ENCODE measurements at regions not wholly inside any gene's neighbourhood (a gene's known extent, or its start where the extent isn't known, plus 50 kb on each side); places are given as distances from the start of the nearest gene placed in this dataset.
A peak's percentile ranks its signal among the peaks of the same experiment; 100 is the strongest.
"Not testable (repeated sequence)": the region's sequence is repeated elsewhere in the genome, so short reads cannot be mapped to it uniquely, and the experiment has no call there.

DNA sequence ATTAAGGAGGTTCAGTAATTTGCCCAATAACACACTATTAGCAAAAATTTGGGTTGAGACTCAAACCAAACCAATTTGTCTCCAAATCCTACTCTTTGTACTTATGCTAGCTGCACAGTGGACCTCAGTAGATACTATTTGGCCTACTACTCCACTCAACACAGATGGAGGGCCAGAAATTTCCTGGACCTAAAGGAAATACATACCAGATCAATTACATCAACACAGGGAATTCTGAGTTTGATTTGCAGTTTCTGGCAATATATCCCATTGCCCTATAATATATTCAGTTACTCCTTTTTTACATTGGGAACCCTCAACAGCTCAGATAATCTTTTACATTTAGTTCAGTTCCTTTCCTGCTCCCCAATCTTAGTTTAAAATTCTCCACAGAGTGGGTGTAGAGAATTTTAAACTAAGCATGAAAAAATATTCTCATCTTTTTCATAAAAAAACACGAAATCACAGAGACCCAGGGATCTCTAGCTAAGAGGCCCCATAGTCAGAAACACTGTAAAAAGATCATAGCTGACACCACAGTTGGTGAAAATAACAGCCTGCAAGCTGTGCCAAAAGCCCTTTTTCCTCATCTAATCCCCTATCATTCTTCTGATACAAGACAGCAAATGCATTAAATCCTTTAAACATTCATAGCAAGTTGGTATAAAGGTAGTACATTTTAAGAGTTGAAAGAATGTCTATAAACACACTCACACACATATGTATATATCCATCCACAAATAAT, 317.7 kb upstream of the ESRRG start:
- peak in 2 of 3 donors; percentile 55 to 71 for DNase-seq

DNA sequence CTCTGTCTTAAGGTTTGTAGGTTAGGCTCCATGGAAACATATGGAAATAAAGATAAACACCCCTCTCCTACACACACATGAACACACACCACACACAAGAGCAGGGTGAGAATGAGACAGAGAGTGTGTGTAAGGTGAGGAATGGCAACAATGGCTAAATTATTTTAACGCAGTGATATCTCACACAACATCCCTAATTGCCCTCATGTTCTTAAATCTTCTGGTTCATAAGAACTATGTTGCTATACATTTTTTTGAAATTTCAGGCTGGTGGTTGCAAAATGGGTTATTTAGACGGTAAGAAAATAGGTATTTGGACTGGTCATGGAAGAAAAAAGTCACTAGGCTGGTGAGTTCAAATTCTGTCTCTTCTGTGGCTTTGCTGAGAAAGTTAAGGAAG, 316.7 kb upstream of the ESRRG start:
- no peak for DNase-seq

DNA sequence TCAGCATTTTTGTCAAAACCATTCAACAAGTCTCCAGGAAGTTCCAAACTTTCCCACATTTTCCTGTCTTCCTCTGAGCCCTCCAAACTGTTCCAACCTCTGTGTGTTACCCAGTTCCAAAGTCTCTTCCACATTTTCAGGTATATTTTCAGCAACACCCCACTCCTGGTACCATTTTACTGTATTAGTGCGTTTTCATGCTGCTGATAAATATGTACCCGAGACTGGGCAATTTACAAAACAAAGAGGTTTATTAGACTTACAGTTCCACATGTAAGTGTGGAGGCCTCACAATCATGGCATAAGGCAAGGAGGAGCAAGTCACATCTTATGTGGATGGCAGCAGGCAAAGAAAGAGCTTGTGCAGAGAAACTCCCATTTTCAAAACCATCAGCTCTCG, 315.9 kb upstream of the ESRRG start:
- not testable (repeated sequence) for DNase-seq

DNA sequence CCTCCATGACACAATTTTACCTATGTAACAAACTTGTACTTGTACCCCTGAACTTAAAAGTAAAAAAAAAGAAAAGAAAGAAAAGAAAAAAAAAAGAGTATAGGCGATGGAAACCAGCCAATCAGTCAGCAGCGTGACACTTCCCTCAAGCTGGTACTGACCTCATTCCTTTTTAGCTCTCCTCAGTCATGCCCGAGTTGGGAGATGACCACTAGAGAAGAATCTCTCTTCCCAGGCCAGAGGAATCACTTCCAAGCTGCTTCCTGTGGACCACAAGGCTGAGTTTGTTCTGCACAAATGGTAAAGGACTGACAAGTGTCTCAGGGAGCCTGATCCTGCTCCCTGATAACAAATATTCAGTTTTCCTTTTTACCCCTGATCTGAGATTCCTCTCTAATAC, 313.5 kb upstream of the ESRRG start:
- no peak for DNase-seq

DNA sequence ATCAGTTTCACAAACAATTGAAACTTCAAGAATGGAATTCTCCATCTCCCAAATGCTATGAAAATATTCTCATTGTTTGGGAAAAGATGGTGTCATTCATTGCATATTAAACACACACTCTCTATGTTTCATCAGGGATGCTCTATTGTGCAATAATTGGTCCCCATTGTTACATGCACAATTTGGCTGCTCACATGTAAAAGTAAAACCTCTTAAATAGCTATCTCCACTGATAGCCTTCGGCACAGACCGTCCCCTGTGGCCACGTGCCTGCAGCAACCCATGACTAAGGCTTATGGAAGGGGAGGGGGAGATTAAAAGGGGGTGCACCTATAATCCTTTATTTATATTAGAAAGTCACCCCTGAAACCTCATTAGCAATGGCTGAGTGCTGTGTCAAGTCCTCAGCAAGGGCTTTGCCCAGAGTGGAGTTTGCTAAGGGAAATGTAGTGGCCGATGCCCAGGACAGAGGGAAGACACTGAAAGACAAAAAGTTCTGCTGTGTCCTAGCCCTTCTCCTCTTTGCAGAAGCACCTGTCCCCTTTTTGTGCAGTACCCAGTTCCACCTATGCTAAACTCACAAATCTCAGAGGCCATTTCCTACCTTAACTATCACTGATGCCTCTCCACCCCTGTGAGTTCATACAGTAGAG, 309.6 kb upstream of the ESRRG start:
- DNase-seq = no peak

DNA sequence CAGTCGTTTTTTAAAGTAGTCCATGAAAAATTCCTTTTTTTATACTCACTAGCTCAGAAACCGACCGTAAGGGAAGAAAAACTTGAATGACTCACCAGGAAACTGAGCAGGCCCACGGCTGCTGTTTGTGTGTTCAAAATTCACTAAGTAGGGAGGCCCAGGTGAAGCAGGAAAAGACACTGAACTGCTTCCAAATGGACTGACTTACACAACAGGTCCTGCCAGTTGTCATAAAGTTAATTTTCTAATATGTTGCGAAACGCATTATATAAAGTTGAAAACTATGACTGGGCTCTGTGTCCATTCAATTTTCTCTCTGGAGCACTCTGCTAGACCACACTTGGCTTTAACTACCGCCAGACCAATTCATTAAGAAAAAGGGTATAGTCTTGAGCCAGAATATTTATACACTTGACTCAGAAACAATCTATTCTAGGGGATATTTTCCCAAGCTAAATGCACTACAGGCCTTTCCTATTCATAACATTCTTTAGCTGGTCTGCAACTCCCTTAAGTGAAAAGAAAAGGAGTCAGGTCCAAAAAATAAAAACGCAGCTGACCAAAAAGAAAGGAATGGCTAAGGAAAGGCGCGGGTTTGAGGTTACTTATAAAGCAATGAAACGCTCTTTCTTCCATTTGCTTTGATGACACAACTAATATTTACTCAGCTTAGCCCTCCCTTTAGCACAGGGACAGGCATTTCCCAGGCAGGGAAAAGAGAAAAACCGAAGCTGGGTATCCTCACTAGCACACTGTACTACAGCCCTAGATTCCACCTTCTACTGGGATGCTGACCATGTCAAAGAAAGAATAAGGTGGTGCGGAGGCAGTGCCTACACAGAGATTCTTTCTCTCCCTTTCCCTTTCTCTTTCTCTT, 306.3 kb upstream of the ESRRG start:
- DNase-seq = peak; percentile 71 to 92 (median 82)

DNA sequence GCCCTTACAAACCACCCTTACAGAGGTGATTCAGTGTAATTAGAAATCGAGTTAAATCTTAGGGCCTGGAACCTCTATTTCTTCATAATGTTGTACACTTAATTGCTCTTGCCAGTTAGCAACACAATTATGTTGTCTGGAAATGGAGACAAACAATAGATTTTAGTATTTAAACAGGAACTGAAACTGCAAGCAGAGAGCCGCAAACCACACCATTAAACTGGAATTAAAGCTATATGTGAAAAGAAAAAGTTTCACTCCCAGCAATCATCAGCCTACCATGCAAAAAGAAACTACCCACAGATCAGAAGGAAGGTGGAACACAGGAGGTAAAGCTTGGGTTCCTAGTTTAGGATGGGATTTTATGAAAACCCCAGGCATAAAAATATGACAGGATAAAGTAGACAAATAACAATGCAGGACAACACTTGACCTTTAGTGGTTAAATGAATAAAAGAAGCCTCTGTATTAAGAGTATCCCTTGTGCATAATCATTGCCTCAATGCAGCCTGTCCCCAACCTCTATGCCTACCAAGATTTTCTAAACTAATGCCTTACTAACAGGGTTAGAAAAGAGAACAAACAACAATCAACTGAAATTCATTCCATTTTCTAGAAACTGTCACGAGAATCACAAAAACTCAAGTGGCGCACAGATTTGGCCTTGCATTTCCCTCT, 304.3 kb upstream of the ESRRG start:
- DNase-seq = no peak

DNA sequence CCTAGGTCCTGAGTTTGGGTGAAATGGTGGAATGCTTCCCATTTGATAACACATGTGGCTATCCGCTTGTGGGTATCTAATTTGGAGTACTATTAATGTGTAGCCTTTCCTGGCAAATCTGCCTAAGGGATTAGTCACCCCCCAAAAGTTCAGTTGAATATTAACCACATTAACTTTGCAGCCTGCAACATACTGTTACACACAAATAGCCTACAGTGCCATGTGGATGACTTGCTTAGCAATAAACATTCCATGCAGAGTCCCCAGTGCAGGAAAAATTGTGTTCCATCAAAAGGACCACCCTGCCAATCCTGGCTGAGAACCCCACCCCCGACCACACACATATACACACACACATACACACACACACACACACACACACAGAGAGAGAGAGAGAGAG, 303.3 kb upstream of the ESRRG start:
- DNase-seq = no peak

DNA sequence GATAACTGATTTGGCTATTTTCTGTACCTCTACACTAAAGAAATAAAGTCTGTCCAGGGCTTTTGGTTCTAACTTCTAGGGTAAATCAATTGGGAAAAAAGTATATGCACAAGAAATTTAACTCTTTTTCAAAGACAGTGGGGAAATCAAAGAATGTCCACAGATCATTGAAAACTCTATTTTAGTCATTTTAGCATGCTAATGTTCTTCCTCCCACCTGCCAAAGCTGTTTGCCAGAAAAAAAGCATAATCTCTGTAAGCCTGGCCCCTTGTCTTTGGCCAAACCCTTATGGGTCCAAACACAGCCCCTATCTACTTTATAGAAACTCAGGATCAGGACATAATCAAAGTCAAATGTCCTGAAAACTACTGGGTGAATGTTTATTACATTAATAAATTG, 302.2 kb upstream of the ESRRG start:
- DNase-seq = peak in 1 of 3 donors; percentile 46

DNA sequence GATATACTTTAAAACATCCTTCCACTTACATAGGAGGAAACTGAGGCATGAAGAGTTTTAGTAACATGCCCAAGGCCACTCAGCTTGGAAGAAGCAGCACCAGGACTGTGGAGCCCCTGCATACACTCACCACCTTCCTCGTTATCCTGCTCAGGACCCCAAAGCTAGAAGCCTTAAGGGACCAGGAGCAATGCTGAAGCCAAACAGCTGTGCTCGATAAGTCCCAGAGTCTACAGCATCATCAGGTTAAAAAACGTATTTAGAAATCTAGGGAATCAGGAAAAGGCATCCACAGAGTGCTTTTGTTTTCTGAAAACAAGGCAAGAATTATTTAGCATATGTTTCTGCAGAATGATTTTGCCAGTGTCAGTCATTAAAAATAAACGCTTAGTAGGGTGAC, 301.7 kb upstream of the ESRRG start:
- peak in 1 of 3 donors; percentile 59 for DNase-seq

DNA sequence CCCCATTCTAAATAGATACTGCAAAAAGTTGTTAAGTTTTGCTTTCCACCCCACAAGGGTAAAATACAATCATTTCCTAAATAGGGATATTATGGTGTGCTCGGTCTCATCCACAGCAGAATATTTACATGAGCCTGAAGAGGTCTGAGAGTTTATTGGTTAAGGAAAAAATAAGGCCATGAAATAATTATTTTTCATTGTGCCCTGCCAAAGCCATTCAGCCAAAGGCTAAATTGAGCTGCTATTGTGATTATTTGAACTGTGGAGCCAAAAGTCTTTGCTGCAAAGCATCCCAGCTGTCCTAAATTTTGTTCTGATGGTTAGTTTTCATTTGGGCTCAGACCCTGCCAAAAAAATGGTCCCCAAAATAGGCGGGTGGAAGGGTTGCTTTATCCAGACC, 298.7 kb upstream of the ESRRG start:
- DNase-seq = peak in 2 of 3 donors; percentile 35 to 70

DNA sequence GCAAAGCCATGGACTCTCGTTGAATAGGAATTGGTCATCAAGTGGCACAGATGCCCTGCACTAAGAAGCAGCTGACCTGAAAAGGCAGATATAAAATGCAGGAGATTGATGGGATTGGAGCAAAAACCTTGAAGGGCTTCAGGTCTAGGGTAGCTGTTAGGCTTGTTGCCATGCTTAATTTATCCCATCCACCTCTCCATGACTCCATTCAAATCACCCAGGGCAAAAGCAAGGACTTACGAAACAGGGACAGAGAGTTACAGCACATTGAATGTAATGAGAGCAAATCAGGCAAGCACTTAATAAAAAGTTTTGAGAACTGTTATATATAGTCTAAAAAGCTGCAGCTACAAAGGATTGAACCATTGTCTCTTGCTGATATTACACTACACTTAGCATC, 298.2 kb upstream of the ESRRG start:
- no peak for DNase-seq

DNA sequence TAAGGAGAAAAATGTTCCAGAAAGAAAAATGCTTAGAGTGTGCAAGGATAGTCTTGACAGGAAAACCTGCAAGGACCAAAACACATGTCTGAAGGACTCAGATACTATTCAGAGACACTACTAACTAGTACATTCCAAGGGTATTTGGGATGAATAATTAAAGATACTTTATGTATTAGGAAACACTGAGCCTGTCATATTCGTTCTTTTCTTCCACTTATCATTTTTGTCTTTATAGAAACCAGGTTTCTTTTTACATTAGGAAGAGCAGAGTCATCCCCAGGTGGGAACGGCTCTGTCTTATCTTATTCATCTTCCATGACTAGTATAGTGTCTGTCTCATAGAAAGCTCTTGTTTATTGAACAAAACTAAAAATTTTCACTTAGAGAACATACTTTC, 296.2 kb upstream of the ESRRG start:
- DNase-seq = no peak

DNA sequence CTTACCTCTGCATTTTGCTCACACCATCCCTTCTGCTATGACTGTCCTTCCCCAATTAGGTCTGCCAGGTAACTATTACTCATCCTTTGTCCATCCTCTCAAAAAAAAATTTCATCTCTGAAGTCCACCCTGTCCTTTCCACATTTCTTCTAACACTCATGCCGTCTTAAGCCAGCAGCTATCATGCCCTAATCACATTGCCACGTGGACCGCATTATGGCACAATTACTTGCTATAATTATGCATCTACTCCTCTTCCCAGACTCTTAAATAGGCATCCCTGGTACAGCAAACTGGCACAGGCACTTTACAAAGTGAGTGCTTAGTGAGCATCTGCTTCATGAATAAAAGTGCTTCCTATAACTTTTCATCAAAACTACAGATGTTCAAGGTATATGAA, 295.4 kb upstream of the ESRRG start:
- no peak for DNase-seq

DNA sequence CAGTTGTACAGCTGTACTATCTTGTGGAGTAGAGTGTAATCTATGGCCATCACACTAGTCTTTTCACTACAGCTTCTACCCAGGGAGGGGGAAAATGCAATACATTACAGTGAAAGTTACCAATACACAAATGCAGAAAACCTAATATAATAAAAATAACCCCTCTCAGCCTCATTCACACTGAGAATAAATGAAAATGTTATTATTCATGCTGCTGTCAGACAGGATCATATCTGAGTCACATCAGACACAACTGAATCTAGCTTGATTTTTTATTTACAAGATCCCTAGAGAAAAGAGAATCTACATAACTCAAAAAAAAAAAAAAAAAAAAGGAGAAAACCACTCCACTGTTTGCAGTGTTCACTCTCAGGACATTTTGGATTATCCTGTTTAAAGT, 293.9 kb upstream of the ESRRG start:
- no peak for DNase-seq

DNA sequence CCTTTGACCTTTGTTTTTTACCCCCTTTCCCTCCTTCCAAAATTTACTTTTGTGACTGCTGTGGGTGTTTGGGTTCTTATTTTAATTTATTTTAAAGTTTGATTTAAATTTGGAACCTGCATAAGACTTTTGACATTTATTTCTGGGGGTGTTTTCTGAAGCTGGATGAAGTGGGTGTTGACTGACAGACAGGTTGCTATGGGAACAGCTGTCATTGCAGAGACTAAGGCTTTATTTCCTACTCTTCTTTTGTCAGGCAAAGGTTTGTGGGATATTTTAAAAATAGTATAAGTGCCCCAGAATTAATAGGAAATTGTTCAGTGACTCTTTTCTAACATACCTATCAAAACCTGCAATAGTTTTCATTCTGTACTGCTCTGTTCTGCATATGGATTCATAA, 290.8 kb upstream of the ESRRG start:
- no peak for DNase-seq

DNA sequence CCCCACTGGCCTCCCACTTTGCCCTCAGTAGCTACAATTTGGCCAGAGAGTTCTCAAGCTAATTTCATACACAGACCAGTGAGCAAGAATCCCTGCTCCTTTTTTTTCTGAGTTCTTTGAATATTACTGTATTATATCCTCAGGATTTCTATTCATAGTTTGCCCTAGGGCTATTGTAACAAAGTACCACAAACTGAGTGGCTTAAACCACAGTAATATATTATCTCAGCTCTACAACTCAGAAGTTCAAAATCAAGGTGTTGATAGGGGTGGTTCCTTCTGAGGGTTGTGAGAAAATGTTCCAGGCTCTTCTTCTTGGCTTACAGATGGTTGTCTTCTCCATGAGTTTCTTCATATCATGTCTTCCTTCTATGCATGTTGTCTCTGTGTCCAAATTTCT, 289.4 kb upstream of the ESRRG start:
- no peak for DNase-seq

DNA sequence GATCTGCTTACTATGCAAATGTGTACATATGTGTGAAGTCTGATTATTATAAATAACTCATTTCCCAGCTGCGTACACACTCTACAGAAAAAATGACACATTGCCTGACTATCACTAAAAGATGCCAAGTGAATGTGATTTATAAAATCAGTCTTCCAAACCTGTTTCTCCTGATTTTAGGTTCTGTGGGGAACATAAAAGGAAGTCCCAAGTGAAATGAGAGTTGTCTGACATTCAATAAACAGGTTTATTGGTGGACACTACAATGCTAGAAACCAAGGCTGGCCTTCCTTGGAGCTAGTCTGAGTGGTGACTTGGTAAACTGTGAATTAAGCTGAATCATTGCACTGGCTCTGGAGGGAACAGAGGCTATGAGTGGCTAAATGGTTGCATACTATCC, 287.9 kb upstream of the ESRRG start:
- no peak for DNase-seq

DNA sequence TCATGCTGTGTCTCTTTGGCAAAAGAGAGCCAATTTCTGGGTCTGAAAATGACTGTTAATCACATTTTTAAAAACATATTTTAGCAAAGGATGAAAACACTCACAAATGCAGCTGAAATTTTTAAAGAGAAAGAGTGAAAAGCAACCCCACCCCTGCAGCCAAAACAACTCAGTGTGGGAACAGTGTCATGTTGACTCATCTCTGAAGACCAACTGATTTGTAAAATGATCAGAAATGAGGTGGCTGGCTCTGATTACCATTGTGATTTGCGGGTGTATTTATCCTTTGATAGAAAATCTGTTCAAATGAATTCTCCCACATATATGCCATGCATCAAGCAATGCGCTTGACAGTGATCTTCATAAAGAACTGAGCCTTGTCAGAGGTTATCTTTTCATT, 287.0 kb upstream of the ESRRG start:
- DNase-seq = no peak

DNA sequence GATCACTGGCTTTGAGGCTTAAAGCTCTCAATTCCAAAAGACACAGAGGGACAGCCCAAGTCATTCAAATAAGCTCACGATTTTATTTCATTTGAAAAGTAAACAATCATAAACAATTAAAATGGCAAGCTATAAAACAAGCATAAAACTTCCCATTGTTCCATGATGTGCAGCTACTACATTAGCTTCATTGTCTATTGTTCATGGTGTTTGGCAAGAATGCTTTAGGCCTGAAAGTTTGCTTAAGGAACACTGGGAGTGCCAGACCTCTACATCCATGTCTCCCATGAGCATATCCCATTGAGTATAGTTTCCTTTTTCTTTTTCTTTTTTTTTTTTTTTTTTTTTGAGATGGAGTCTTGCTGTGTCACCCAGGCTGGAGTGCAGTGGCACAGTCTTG, 286.1 kb upstream of the ESRRG start:
- no peak for DNase-seq

DNA sequence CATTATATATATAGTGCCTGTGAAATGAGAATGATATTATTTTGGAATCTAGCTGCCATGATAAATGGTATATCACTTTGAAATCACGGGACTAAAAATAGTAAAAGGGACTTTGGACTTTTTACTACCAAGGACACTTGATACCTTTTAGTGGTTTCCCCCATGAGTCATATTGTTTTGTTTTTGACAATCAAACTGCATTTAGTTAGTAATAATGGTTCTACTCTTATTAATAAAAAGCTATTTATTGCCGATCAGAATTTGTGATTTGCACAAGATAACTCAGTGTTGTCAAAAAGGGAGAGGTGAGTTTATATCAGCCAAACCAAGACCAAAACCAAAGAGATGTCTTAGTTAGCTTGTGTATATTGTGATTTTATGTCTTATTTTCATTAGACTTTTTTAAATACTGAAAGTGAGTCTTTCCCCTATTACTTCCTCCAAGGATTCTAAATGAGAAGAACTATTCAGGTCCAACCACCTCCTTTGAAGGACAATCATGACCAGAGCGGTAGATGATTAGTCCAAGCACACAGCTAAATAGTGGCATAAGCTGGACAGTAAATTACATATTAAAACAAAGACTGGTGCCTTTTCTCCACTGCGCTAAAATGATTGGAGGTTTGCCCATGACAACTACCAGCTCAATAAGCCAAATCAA, 281.7 kb upstream of the ESRRG start:
- DNase-seq = no peak

DNA sequence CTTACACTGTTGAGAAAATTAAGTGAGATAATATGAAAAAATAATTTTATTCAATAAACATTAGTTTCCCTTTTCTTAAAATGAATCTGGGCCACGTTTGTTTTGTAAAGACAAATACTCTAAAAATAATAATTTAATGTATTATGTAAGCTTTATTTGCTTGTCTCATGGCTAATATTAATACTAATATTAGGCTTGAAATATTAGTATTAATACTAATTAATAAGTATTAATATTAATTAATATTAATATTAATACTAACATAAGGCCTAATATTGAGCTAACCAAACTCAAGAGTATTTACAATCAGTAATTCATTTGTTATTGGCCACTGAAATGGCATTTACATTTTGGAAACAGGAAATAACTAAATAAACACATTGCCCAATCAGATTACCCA, 280.1 kb upstream of the ESRRG start:
- DNase-seq = no peak
